OCI-LY1 (cell line): ENCODE measurements at regions not wholly inside any gene's neighbourhood (a gene's known extent, or its start where the extent isn't known, plus 50 kb on each side); places are given as distances from the start of the nearest gene placed in this dataset.

ENCODE experiments used
- H2AFZ ChIP-seq: fragments of 200-600 bp; sonication (generic), shearing (Covaris generic); 2 replicates; pipeline ENCODE4 v1.6.0; 2014; ENCODE audit warnings: antibody characterized with exemption, mild to moderate bottlenecking, low read length
- H3F3A ChIP-seq: fragments of 200-600 bp; sonication (generic), shearing (Covaris generic); 2 replicates; pipeline ENCODE4 v1.6.0; 2014; ENCODE audit warnings: mild to moderate bottlenecking, antibody characterized with exemption, low read length, moderate library complexity; ENCODE audit not compliant: insufficient read depth
- H3K27ac ChIP-seq: fragments of 200-600 bp; sonication (generic); 2 replicates; pipeline ENCODE4 v1.5.1; 2014; ENCODE audit warnings: low read length, mixed run types, mild to moderate bottlenecking, low read depth; ENCODE audit not compliant: poor library complexity, severe bottlenecking
- H3K27me3 ChIP-seq: fragments of 200-600 bp; sonication (generic); 2 replicates; pipeline ENCODE4 v1.6.0; 2014; ENCODE audit warnings: antibody characterized with exemption, mild to moderate bottlenecking, low read length, moderate library complexity; ENCODE audit not compliant: insufficient read depth
- H3K36me3 ChIP-seq: fragments of 200-600 bp; sonication (generic); 2 replicates; pipeline ENCODE4 v1.6.1; 2014; ENCODE audit warnings: mild to moderate bottlenecking, antibody characterized with exemption, low read length, moderate library complexity, mixed read lengths; ENCODE audit not compliant: insufficient read depth
- H3K4me1 ChIP-seq: fragments of 200-600 bp; sonication (generic); 2 replicates; pipeline ENCODE4 v1.5.1; 2014; ENCODE audit warnings: mild to moderate bottlenecking, low read length, moderate library complexity; ENCODE audit not compliant: insufficient read depth, severe bottlenecking
- H3K4me2 ChIP-seq: fragments of 200-600 bp; sonication (generic), shearing (Covaris generic); 2 replicates; pipeline ENCODE4 v1.6.1; 2014; ENCODE audit warnings: low read length
- H3K4me3 ChIP-seq: fragments of 200-600 bp; sonication (generic); 2 replicates; pipeline ENCODE4 v1.5.1; 2014; ENCODE audit warnings: low read length, low read depth, mild to moderate bottlenecking, mixed read lengths; ENCODE audit not compliant: poor library complexity, severe bottlenecking
- H3K79me2 ChIP-seq: fragments of 200-600 bp; shearing (Covaris generic); 2 replicates; pipeline ENCODE4 v1.6.1; 2016; ENCODE audit warnings: mixed run types, low read length, mixed read lengths; ENCODE audit not compliant: insufficient read depth
- H3K9ac ChIP-seq: fragments of 200-600 bp; sonication (generic), shearing (Covaris generic); 2 replicates; pipeline ENCODE4 v1.6.1; 2014; ENCODE audit warnings: mild to moderate bottlenecking, low read length, mixed read lengths
- H3K9me2 ChIP-seq: fragments of 200-600 bp; sonication (generic), shearing (Covaris generic); 2 replicates; pipeline ENCODE4 v1.6.1; 2014; ENCODE audit warnings: low read depth, mild to moderate bottlenecking, low read length, mixed read lengths
- H3K9me3 ChIP-seq: fragments of 200-600 bp; shearing (Covaris generic); 2 replicates; pipeline ENCODE4 v1.6.1; 2014; ENCODE audit warnings: low read length, mixed read lengths
- H4K20me1 ChIP-seq: fragments of 200-600 bp; sonication (generic), shearing (Covaris generic); 2 replicates; pipeline ENCODE4 v1.6.0; 2016; ENCODE audit warnings: mild to moderate bottlenecking, low read length; ENCODE audit not compliant: insufficient read depth
- EZH2 ChIP-seq: fragments of 200-600 bp; sonication (generic), shearing (Covaris generic); IDR thresholded peaks from 2 replicates; pipeline ENCODE4 v1.8.0; 2017; ENCODE audit warnings: borderline replicate concordance, mixed run types, mild to moderate bottlenecking, antibody characterized with exemption, low read length, moderate library complexity, mixed read lengths
- TF ChIP-seq, protein P1 (sequence below): fragments of 200-600 bp; sonication (generic), shearing (Covaris generic); IDR thresholded peaks from 2 replicates; pipeline ENCODE4 v1.5.1; 2017; ENCODE audit warnings: mild to moderate bottlenecking, antibody characterized with exemption, low read length, moderate library complexity, mixed read lengths

DNA sequence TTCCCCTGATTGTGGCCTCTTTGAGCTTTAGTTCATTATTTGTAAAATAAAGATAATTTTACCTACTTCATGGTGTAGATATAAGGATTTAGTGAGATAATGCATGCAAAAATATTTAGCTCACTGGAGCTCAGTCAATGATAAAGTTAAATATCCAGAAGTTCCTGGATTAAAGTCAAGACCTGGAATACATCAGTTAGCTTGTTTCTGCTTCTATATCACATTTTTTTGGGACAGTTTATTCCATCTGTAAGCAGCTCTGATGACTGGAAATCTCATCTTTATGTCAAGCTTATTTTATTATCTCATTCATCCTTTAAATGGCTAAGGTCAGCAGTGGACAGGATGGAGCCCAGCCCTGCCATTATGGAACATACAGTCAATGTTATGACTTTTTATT lies 152.0 kb downstream of the EVA1A start:
- no peak overlapping the region for H2AFZ ChIP-seq
- no peaks in the 10 kb centered on the region for H4K20me1 ChIP-seq
- H3K9me3 ChIP-seq, result no peaks in the 10 kb centered on the region
- no peaks in the 10 kb centered on the region for H3K9me2 ChIP-seq
- no peak overlapping the region for H3K4me2 ChIP-seq
- H3K27me3 ChIP-seq, result no peaks in the 10 kb centered on the region
- H3K4me1 ChIP-seq, result no peaks in the 10 kb centered on the region
- H3K27ac ChIP-seq, result no peak overlapping the region
- no peak overlapping the region for H3K9ac ChIP-seq
- no peaks in the 10 kb centered on the region for H3K36me3 ChIP-seq
- no peak for TF ChIP-seq EZH2
- TF ChIP-seq, protein P1, sequence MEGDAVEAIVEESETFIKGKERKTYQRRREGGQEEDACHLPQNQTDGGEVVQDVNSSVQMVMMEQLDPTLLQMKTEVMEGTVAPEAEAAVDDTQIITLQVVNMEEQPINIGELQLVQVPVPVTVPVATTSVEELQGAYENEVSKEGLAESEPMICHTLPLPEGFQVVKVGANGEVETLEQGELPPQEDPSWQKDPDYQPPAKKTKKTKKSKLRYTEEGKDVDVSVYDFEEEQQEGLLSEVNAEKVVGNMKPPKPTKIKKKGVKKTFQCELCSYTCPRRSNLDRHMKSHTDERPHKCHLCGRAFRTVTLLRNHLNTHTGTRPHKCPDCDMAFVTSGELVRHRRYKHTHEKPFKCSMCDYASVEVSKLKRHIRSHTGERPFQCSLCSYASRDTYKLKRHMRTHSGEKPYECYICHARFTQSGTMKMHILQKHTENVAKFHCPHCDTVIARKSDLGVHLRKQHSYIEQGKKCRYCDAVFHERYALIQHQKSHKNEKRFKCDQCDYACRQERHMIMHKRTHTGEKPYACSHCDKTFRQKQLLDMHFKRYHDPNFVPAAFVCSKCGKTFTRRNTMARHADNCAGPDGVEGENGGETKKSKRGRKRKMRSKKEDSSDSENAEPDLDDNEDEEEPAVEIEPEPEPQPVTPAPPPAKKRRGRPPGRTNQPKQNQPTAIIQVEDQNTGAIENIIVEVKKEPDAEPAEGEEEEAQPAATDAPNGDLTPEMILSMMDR, result no peak
- H3K79me2 ChIP-seq, result no peaks in the 10 kb centered on the region
- no peaks in the 10 kb centered on the region for H3F3A ChIP-seq
- H3K4me3 ChIP-seq, result no peak overlapping the region

DNA sequence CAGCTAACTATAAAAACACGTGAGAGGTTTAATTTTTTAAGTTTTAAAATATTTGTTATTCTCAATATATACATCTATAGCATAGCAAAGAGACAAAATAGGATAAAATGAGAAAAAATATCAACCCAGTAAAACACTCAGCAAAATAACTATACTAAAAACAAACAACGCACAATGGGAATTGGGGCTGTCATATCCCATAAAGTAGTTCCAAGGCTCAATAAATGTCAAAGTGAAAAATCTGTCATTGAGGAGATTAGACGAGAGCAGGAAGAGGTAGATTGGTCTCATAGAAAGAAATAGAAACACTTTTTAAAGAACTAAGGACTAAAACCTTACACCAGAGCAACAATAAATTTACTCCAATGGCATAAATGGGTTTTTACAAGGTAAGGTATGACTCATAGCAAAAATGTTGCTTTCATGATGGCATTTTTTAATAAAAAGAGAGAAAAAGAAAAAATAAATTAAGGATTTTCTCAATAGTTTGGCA lies 153.7 kb downstream of the EVA1A start:
- Histone ChIP-seq H3K79me2 (no peaks in the 10 kb centered on the region), H3K36me3 (no peaks in the 10 kb centered on the region), H3K9ac (no peak overlapping the region), H3F3A (no peaks in the 10 kb centered on the region), H3K9me3 (no peaks in the 10 kb centered on the region), H3K4me3 (no peak overlapping the region), H3K4me1 (no peaks in the 10 kb centered on the region), H3K9me2 (no peaks in the 10 kb centered on the region), H3K27me3 (no peaks in the 10 kb centered on the region), H4K20me1 (no peaks in the 10 kb centered on the region), H2AFZ (no peak overlapping the region), H3K4me2 (no peak overlapping the region), H3K27ac (no peak overlapping the region)
- TF ChIP-seq, protein P1, result no peak
- no peak for TF ChIP-seq EZH2

DNA sequence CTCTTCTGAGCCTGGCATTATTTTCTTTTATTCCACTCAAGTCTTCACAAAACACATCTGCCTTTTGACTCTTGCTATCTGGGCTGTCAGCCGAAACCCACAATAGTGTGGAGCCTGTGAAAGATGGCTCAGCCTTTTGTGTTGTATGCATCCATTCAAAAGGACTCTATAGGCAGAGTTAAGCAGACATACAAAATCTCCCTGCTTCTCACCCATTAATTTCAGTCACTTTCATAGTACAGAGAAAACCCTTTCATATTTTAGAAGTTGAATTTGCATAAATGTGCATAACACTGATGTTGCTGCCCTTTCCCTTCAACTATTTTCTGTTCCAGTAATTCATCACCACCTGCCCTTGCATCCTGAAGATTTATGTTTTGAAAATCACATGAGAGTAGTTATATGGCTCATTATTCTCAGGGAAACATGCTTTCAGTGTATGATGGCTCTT lies 154.6 kb downstream of the EVA1A start:
- H3K9me3 ChIP-seq, result no peaks in the 10 kb centered on the region
- no peaks in the 10 kb centered on the region for H3K27me3 ChIP-seq
- no peak overlapping the region for H3K9ac ChIP-seq
- H3K4me2 ChIP-seq, result no peak overlapping the region
- H3K79me2 ChIP-seq, result no peaks in the 10 kb centered on the region
- H3K4me1 ChIP-seq, result no peaks in the 10 kb centered on the region
- no peaks in the 10 kb centered on the region for H3K36me3 ChIP-seq
- H3K9me2 ChIP-seq, result no peaks in the 10 kb centered on the region
- no peak overlapping the region for H2AFZ ChIP-seq
- H3F3A ChIP-seq, result no peaks in the 10 kb centered on the region
- H4K20me1 ChIP-seq, result no peaks in the 10 kb centered on the region
- no peak for TF ChIP-seq EZH2
- TF ChIP-seq, protein P1, result no peak
- H3K27ac ChIP-seq, result no peak overlapping the region
- no peak overlapping the region for H3K4me3 ChIP-seq
